ENCODE measurements at regions not wholly inside any gene's neighbourhood (a gene's known extent, or its start where the extent isn't known, plus 50 kb on each side); places are given as distances from the start of the nearest gene placed in this dataset.

- TF ChIP-seq YY1 (IDR thresholded peaks at IDR 0.05; ENCODE audit: low read depth) = no peak
- no peak for TF ChIP-seq CREB1 (IDR thresholded peaks at IDR 0.05; ENCODE audit: low read depth)
- no peak for TF ChIP-seq NFIC (IDR thresholded peaks at IDR 0.05)
- TF ChIP-seq EGR1 (IDR thresholded peaks at IDR 0.05) = no peak
- no peak for TF ChIP-seq TAF1 (IDR thresholded peaks at IDR 0.05; ENCODE audit: low read depth)
- TF ChIP-seq EP300 (IDR thresholded peaks at IDR 0.05; ENCODE audit: borderline replicate concordance) = no peak
- no peak for TF ChIP-seq TCF12 (IDR thresholded peaks at IDR 0.05; ENCODE audit: low read depth)
- TF ChIP-seq REST (IDR thresholded peaks at IDR 0.05; ENCODE audit: low read depth) = no peak
- no peak for TF ChIP-seq ZBTB7A (IDR thresholded peaks at IDR 0.05; ENCODE audit: low read depth)
- TF ChIP-seq TEAD4 (IDR thresholded peaks at IDR 0.05) = no peak
- no peak for TF ChIP-seq FOXM1 (IDR thresholded peaks at IDR 0.05; ENCODE audit: borderline replicate concordance, low read depth)
- no peak for TF ChIP-seq CEBPB (IDR thresholded peaks at IDR 0.05)
- TF ChIP-seq MAX (IDR thresholded peaks at IDR 0.05) = no peak
- no peak for TF ChIP-seq RAD21 (IDR thresholded peaks at IDR 0.05; ENCODE audit: low read depth)
Measured at GRCh38 chr1:56376188-56376984, 203.0 kb downstream of the PLPP3 start.

- TF ChIP-seq MAX (IDR thresholded peaks at IDR 0.05) (no peak), TEAD4 (IDR thresholded peaks at IDR 0.05) (no peak), EP300 (IDR thresholded peaks at IDR 0.05; ENCODE audit: borderline replicate concordance) (no peak), TCF12 (IDR thresholded peaks at IDR 0.05; ENCODE audit: low read depth) (no peak), RAD21 (IDR thresholded peaks at IDR 0.05; ENCODE audit: low read depth) (no peak), TAF1 (IDR thresholded peaks at IDR 0.05; ENCODE audit: low read depth) (no peak), YY1 (IDR thresholded peaks at IDR 0.05; ENCODE audit: low read depth) (no peak), NFIC (IDR thresholded peaks at IDR 0.05) (no peak), CEBPB (IDR thresholded peaks at IDR 0.05) (no peak), EGR1 (IDR thresholded peaks at IDR 0.05) (no peak), REST (IDR thresholded peaks at IDR 0.05; ENCODE audit: low read depth) (no peak), FOXM1 (IDR thresholded peaks at IDR 0.05; ENCODE audit: borderline replicate concordance, low read depth) (no peak), CREB1 (IDR thresholded peaks at IDR 0.05; ENCODE audit: low read depth) (no peak), USF1 (IDR thresholded peaks at IDR 0.05) (no peak), ZBTB7A (IDR thresholded peaks at IDR 0.05; ENCODE audit: low read depth) (no peak)
Measured at GRCh38 chr1:56375326-56375804, 204.0 kb downstream of the PLPP3 start.

GRCh38 chr1:56374026-56374974 is 205.1 kb downstream of the PLPP3 start:
- TF ChIP-seq RAD21 (IDR thresholded peaks at IDR 0.05; ENCODE audit: low read depth) = no peak
- no peak for TF ChIP-seq ZBTB7A (IDR thresholded peaks at IDR 0.05; ENCODE audit: low read depth)
- no peak for TF ChIP-seq REST (IDR thresholded peaks at IDR 0.05; ENCODE audit: low read depth)
- no peak for TF ChIP-seq YY1 (IDR thresholded peaks at IDR 0.05; ENCODE audit: low read depth)
- no peak for TF ChIP-seq MAX (IDR thresholded peaks at IDR 0.05)
- no peak for TF ChIP-seq NFIC (IDR thresholded peaks at IDR 0.05)
- no peak for TF ChIP-seq TEAD4 (IDR thresholded peaks at IDR 0.05)
- TF ChIP-seq TCF12 (IDR thresholded peaks at IDR 0.05; ENCODE audit: low read depth) = no peak
- TF ChIP-seq FOXM1 (IDR thresholded peaks at IDR 0.05; ENCODE audit: borderline replicate concordance, low read depth) = no peak
- TF ChIP-seq EP300 (IDR thresholded peaks at IDR 0.05; ENCODE audit: borderline replicate concordance) = no peak
